Loucy (cell line): ENCODE measurements at regions not wholly inside any gene's neighbourhood (a gene's known extent, or its start where the extent isn't known, plus 50 kb on each side); places are given as distances from the start of the nearest gene placed in this dataset.
"Not testable (repeated sequence)": the region's sequence is repeated elsewhere in the genome, so short reads cannot be mapped to it uniquely, and the experiment has no call there.

Source experiments
- H2AFZ ChIP-seq: fragments of 200-600 bp; sonication (generic); 2 replicates; pipeline ENCODE4 v1.6.0; 2016; ENCODE audit warnings: antibody characterized with exemption, mild to moderate bottlenecking, low read length, moderate library complexity
- H3F3A ChIP-seq: fragments of 200-600 bp; 2 replicates; pipeline ENCODE4 v1.6.0; 2016; ENCODE audit warnings: antibody characterized with exemption, low read depth, mild to moderate bottlenecking
- H3K27me3 ChIP-seq: fragments of 200-600 bp; sonication (generic); 2 replicates; pipeline ENCODE4 v1.6.1; 2014; ENCODE audit warnings: low read length, mild to moderate bottlenecking; ENCODE audit not compliant: insufficient read depth, poor library complexity, severe bottlenecking
- H3K36me3 ChIP-seq: fragments of 200-600 bp; sonication (generic); 2 replicates; pipeline ENCODE4 v1.6.1; 2016; ENCODE audit warnings: low read length; ENCODE audit not compliant: insufficient read depth
- H3K4me1 ChIP-seq: fragments of 200-600 bp; sonication (generic); 2 replicates; pipeline ENCODE4 v1.5.1; 2014; ENCODE audit warnings: low read length, mild to moderate bottlenecking; ENCODE audit not compliant: insufficient read depth, poor library complexity, severe bottlenecking
- H3K4me2 ChIP-seq: fragments of 200-600 bp; sonication (generic); 2 replicates; pipeline ENCODE4 v1.6.0; 2014; ENCODE audit warnings: antibody characterized with exemption, low read length, low read depth, mild to moderate bottlenecking; ENCODE audit not compliant: poor library complexity, severe bottlenecking
- H3K4me3 ChIP-seq: fragments of 200-600 bp; sonication (generic); 2 replicates; pipeline ENCODE4 v1.5.1; 2014; ENCODE audit warnings: low read length, mild to moderate bottlenecking, mixed read lengths; ENCODE audit not compliant: poor library complexity, severe bottlenecking
- H3K79me2 ChIP-seq: fragments of 200-600 bp; sonication (generic); 2 replicates; pipeline ENCODE4 v1.6.1; 2014; ENCODE audit warnings: low read length; ENCODE audit not compliant: insufficient read depth
- H3K9ac ChIP-seq: fragments of 200-600 bp; sonication (generic); 2 replicates; pipeline ENCODE4 v1.6.0; 2014; ENCODE audit warnings: mild to moderate bottlenecking, low read depth, low read length, moderate library complexity; ENCODE audit not compliant: poor library complexity, severe bottlenecking
- H3K9me2 ChIP-seq: fragments of 200-600 bp; sonication (generic); replicated peaks from 2 replicates; pipeline ENCODE4 v1.6.1; 2016; ENCODE audit warnings: low read depth, low read length, mixed read lengths
- H3K9me3 ChIP-seq: fragments of 200-600 bp; sonication (generic); 2 replicates; pipeline ENCODE4 v1.6.1; 2014; ENCODE audit warnings: mild to moderate bottlenecking, antibody characterized with exemption, low read length, low read depth; ENCODE audit not compliant: insufficient read depth
- H4K20me1 ChIP-seq: fragments of 200-600 bp; sonication (generic); 2 replicates; pipeline ENCODE4 v1.6.0; 2014; ENCODE audit warnings: antibody characterized with exemption, low read length, mild to moderate bottlenecking; ENCODE audit not compliant: insufficient read depth, poor library complexity, severe bottlenecking
- EZH2phosphoT487 ChIP-seq: fragments of 200-600 bp; IDR thresholded peaks from 2 replicates; pipeline ENCODE4 v1.6.1; 2018; ENCODE audit warnings: antibody characterized with exemption, mild to moderate bottlenecking, moderate library complexity, borderline replicate concordance
- TF ChIP-seq, protein P1 (sequence below): fragments of 200-600 bp; sonication (generic); conservative IDR thresholded peaks from 2 replicates; pipeline ENCODE4 v1.5.1; 2014; ENCODE audit warnings: mild to moderate bottlenecking, antibody characterized with exemption, low read length

DNA sequence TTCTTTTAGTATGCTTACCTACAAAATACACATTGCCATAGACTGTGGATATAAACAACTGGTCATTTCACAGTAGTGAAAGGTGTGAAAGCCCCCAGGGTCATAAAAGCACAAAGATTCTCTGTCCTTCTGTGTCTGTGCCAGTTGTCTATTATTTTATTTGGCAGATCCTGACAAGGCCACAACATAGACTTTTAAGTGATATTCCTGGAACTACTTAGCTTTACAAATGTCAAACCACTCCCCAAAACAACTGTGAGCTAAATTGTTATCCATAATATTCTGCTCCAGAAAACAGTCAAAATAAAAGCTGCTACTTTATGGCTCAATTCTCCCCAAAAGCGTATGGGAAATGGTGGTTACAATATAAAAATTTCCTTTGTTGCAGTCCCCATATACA lies 172.1 kb downstream of the SEC23A start:
- H3K79me2 ChIP-seq, result no peaks in the 10 kb centered on the region
- no peaks in the 10 kb centered on the region for H3K9me2 ChIP-seq
- H3K4me1 ChIP-seq, result no peaks in the 10 kb centered on the region
- no peak for TF ChIP-seq EZH2phosphoT487
- TF ChIP-seq, protein P1, sequence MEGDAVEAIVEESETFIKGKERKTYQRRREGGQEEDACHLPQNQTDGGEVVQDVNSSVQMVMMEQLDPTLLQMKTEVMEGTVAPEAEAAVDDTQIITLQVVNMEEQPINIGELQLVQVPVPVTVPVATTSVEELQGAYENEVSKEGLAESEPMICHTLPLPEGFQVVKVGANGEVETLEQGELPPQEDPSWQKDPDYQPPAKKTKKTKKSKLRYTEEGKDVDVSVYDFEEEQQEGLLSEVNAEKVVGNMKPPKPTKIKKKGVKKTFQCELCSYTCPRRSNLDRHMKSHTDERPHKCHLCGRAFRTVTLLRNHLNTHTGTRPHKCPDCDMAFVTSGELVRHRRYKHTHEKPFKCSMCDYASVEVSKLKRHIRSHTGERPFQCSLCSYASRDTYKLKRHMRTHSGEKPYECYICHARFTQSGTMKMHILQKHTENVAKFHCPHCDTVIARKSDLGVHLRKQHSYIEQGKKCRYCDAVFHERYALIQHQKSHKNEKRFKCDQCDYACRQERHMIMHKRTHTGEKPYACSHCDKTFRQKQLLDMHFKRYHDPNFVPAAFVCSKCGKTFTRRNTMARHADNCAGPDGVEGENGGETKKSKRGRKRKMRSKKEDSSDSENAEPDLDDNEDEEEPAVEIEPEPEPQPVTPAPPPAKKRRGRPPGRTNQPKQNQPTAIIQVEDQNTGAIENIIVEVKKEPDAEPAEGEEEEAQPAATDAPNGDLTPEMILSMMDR, result no peak
- no peak overlapping the region for H3K4me3 ChIP-seq
- no peak overlapping the region for H2AFZ ChIP-seq
- H3F3A ChIP-seq, result no peaks in the 10 kb centered on the region
- no peaks in the 10 kb centered on the region for H3K27me3 ChIP-seq
- H3K9me3 ChIP-seq, result no peaks in the 10 kb centered on the region
- no peak overlapping the region for H3K4me2 ChIP-seq
- H4K20me1 ChIP-seq, result no peaks in the 10 kb centered on the region
- no peaks in the 10 kb centered on the region for H3K36me3 ChIP-seq
- no peak overlapping the region for H3K9ac ChIP-seq

DNA sequence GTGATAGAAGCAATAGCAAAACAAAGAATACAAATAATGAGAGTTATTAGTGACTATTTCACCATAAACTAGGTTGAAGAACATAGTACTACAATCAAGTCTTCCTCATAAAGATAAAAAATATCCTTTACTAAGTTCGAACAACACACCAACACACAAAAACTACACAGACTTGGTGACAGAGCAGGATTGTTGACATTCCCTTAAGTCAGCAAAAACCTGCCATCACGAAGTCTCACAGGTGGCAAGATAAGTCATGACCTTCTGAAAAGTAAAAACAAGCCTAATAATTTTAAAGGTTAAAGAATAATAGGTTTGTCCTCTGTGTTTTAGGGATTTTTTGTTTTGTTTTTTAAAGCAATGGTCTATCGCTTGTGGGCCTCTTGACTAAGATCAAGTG lies 173.0 kb downstream of the SEC23A start:
- Histone ChIP-seq H3K9me3 (no peaks in the 10 kb centered on the region), H3K36me3 (no peaks in the 10 kb centered on the region), H4K20me1 (no peaks in the 10 kb centered on the region), H3K27me3 (no peaks in the 10 kb centered on the region), H3K79me2 (no peaks in the 10 kb centered on the region), H2AFZ (no peak overlapping the region), H3K4me3 (no peak overlapping the region), H3K4me2 (no peak overlapping the region), H3F3A (no peaks in the 10 kb centered on the region), H3K9ac (no peak overlapping the region), H3K9me2 (no peaks in the 10 kb centered on the region), H3K4me1 (no peaks in the 10 kb centered on the region)
- TF ChIP-seq, protein P1, result no peak
- TF ChIP-seq EZH2phosphoT487, result no peak

DNA sequence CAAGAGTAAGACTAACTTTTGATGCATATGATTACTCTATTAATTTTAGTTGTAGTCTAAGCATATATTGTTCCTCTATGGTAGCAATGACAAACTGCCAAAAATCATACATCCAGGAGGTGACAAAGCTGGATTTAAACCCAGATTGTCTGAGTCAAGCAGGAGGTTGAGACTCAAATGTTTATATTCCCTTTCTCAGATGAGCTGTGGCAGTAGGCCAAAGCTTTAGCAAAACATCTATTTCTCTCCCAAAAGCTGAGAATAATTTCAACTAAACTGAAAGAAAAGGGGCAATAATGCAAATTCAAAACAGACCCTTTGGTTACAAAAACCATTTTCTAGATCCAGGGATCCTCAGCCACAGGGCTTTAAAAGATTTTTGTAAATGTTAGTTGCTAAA lies 173.6 kb downstream of the SEC23A start:
- Histone ChIP-seq H3K79me2 (no peaks in the 10 kb centered on the region), H3K36me3 (no peaks in the 10 kb centered on the region), H3K9ac (no peak overlapping the region), H4K20me1 (no peaks in the 10 kb centered on the region), H2AFZ (no peak overlapping the region), H3K4me3 (no peak overlapping the region), H3K4me1 (no peaks in the 10 kb centered on the region), H3K9me3 (no peaks in the 10 kb centered on the region), H3F3A (no peaks in the 10 kb centered on the region), H3K9me2 (no peaks in the 10 kb centered on the region), H3K4me2 (no peak overlapping the region), H3K27me3 (no peaks in the 10 kb centered on the region)
- no peak for TF ChIP-seq EZH2phosphoT487
- TF ChIP-seq, protein P1, result no peak

DNA sequence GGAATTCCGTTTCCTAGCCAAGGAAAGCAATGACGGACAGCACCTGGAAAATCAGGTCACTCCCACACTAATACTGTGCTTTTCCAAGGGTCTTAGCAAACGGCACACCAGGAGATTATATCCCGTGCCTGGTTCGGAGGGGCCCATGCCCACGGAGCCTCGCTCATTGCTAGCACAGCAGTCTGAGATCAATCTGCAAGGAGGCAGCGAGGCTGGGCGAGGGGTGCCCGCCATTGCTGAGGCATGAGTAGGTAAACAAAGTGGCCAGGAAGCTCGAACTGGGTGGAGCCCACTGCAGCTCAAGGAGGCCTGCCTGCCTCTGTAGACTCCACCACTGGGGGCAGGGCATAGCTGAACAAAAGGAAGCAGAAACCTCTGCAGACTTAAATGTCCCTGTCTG lies 181.1 kb downstream of the SEC23A start:
- not testable (repeated sequence) for H3F3A ChIP-seq, H2AFZ ChIP-seq, H3K4me2 ChIP-seq, H3K9ac ChIP-seq, H3K9me3 ChIP-seq, H3K4me3 ChIP-seq, H3K9me2 ChIP-seq, H3K79me2 ChIP-seq, H4K20me1 ChIP-seq, H3K4me1 ChIP-seq, H3K36me3 ChIP-seq, H3K27me3 ChIP-seq
